ENCODE measurements at regions not wholly inside any gene's neighbourhood (a gene's known extent, or its start where the extent isn't known, plus 50 kb on each side); places are given as distances from the start of the nearest gene placed in this dataset.
"Not testable (repeated sequence)": the region's sequence is repeated elsewhere in the genome, so short reads cannot be mapped to it uniquely, and the experiment has no call there.

DNA sequence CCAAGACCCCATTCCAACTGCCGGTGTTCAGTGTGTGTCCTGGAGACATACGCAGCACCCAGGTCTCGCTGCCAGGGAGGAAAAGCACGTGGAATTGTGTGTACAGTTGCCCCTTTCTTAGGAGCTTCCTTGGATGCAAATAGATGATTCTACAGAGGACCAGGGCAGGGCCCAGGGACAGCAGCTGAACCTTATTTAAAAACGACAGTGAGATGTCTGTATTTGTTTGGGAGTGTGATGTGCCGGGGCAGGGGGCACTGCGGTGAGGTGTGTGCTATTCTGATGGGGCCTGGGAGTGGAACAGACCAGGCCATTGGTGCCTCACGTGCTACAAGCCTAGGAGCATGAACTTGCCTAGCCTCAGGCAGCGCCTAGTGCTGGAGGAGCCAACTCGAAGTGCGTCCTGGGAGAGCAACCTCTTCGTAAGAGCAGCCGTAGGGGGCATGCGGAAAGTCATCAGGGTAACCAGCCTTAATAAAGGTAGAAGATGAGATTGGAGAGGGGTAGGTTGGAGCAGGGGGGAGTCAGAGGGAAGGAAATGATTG, 98.3 kb upstream of the ESRRB start:
- no peak for TF ChIP-seq PAX5 (IDR thresholded peaks at IDR 0.05; ENCODE audit: insufficient read depth, low read length, severe bottlenecking)
- no peak for TF ChIP-seq TAF1 (IDR thresholded peaks at IDR 0.05; ENCODE audit: low read depth, low read length)
- no peak for TF ChIP-seq POLR2AphosphoS5 (IDR thresholded peaks at IDR 0.05; ENCODE audit: low read depth, low read length)
- TF ChIP-seq POLR2A (IDR thresholded peaks at IDR 0.05; ENCODE audit: low read depth, low read length): no peak
- no peak for TF ChIP-seq POU2F2 (IDR thresholded peaks at IDR 0.05; ENCODE audit: low read depth, low read length)
- TF ChIP-seq SPI1 (IDR thresholded peaks at IDR 0.05; ENCODE audit: low read depth, low read length): no peak
- DNase-seq (ENCODE audit: insufficient read length, low spot score): no peak
- no peak for FAIRE-seq

GRCh38 chr14:76280221-76280620, 95.7 kb upstream of the ESRRB start:
- FAIRE-seq: no peak
- no peak for DNase-seq (ENCODE audit: insufficient read length, low spot score)
- TF ChIP-seq SPI1 (IDR thresholded peaks at IDR 0.05; ENCODE audit: low read depth, low read length) (no peak), POLR2A (IDR thresholded peaks at IDR 0.05; ENCODE audit: low read depth, low read length) (no peak), PAX5 (IDR thresholded peaks at IDR 0.05; ENCODE audit: insufficient read depth, low read length, severe bottlenecking) (no peak), TAF1 (IDR thresholded peaks at IDR 0.05; ENCODE audit: low read depth, low read length) (no peak), POLR2AphosphoS5 (IDR thresholded peaks at IDR 0.05; ENCODE audit: low read depth, low read length) (no peak), POU2F2 (IDR thresholded peaks at IDR 0.05; ENCODE audit: low read depth, low read length) (no peak)

- TF ChIP-seq SPI1 (IDR thresholded peaks at IDR 0.05; ENCODE audit: low read depth, low read length) (no peak), PAX5 (IDR thresholded peaks at IDR 0.05; ENCODE audit: insufficient read depth, low read length, severe bottlenecking) (no peak), POLR2AphosphoS5 (IDR thresholded peaks at IDR 0.05; ENCODE audit: low read depth, low read length) (no peak), POLR2A (IDR thresholded peaks at IDR 0.05; ENCODE audit: low read depth, low read length) (no peak), POU2F2 (IDR thresholded peaks at IDR 0.05; ENCODE audit: low read depth, low read length) (no peak), TAF1 (IDR thresholded peaks at IDR 0.05; ENCODE audit: low read depth, low read length) (no peak)
- no peak for FAIRE-seq
- no peak for DNase-seq (ENCODE audit: insufficient read length, low spot score)
Observed at GRCh38 chr14:76282581-76282980, 93.4 kb upstream of the ESRRB start.

- TF ChIP-seq PAX5 (IDR thresholded peaks at IDR 0.05; ENCODE audit: insufficient read depth, low read length, severe bottlenecking) (no peak), POU2F2 (IDR thresholded peaks at IDR 0.05; ENCODE audit: low read depth, low read length) (no peak), POLR2AphosphoS5 (IDR thresholded peaks at IDR 0.05; ENCODE audit: low read depth, low read length) (no peak)
- FAIRE-seq: no peak
Observed at GRCh38 chr14:76287063-76287462, 88.9 kb upstream of the ESRRB start.

DNA sequence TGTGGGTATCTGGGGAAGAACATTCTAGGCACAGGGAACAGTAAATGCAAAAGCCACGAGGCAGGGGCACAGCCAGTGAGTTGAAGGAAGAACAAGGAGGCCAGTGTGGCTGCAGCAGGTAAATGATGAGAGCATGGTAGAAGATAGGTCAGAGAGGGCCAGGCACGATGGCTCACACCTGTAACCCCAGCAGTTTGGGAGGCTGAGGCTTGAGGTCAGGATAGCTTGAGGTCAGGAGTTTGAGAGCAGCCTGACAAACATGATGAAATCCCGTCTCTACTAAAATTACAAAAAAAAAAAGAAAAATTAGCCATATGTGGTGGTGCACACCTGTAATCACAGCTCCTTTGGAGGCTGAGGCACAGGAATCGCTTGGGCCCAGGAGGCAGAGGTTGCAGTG, 86.7 kb upstream of the ESRRB start:
- FAIRE-seq (no peak), DNase-seq (ENCODE audit: insufficient read length, low spot score) (no peak)
- TF ChIP-seq POLR2AphosphoS5 (IDR thresholded peaks at IDR 0.05; ENCODE audit: low read depth, low read length) (no peak), POU2F2 (IDR thresholded peaks at IDR 0.05; ENCODE audit: low read depth, low read length) (no peak), PAX5 (IDR thresholded peaks at IDR 0.05; ENCODE audit: insufficient read depth, low read length, severe bottlenecking) (no peak), POLR2A (IDR thresholded peaks at IDR 0.05; ENCODE audit: low read depth, low read length) (no peak), TAF1 (IDR thresholded peaks at IDR 0.05; ENCODE audit: low read depth, low read length) (no peak), SPI1 (IDR thresholded peaks at IDR 0.05; ENCODE audit: low read depth, low read length) (no peak)

More at GRCh38 chr14:76287063-76287462, 88.9 kb upstream of the ESRRB start:
- DNase-seq (ENCODE audit: insufficient read length, low spot score): no peak

- TF ChIP-seq TAF1 (IDR thresholded peaks at IDR 0.05; ENCODE audit: low read depth, low read length) (no peak), SPI1 (IDR thresholded peaks at IDR 0.05; ENCODE audit: low read depth, low read length) (no peak), POLR2A (IDR thresholded peaks at IDR 0.05; ENCODE audit: low read depth, low read length) (no peak), POLR2AphosphoS5 (IDR thresholded peaks at IDR 0.05; ENCODE audit: low read depth, low read length) (no peak), POU2F2 (IDR thresholded peaks at IDR 0.05; ENCODE audit: low read depth, low read length) (no peak), PAX5 (IDR thresholded peaks at IDR 0.05; ENCODE audit: insufficient read depth, low read length, severe bottlenecking) (no peak)
- FAIRE-seq: no peak
- DNase-seq (ENCODE audit: insufficient read length, low spot score): no peak
Observed at GRCh38 chr14:76292561-76292960, 83.4 kb upstream of the ESRRB start.

GRCh38 chr14:76293221-76293620, 82.7 kb upstream of the ESRRB start:
- no peak for DNase-seq (ENCODE audit: insufficient read length, low spot score)
- no peak for TF ChIP-seq TAF1 (IDR thresholded peaks at IDR 0.05; ENCODE audit: low read depth, low read length)
- TF ChIP-seq POLR2A (IDR thresholded peaks at IDR 0.05; ENCODE audit: low read depth, low read length): no peak
- no peak for TF ChIP-seq POU2F2 (IDR thresholded peaks at IDR 0.05; ENCODE audit: low read depth, low read length)
- TF ChIP-seq SPI1 (IDR thresholded peaks at IDR 0.05; ENCODE audit: low read depth, low read length): no peak
- no peak for FAIRE-seq

DNA sequence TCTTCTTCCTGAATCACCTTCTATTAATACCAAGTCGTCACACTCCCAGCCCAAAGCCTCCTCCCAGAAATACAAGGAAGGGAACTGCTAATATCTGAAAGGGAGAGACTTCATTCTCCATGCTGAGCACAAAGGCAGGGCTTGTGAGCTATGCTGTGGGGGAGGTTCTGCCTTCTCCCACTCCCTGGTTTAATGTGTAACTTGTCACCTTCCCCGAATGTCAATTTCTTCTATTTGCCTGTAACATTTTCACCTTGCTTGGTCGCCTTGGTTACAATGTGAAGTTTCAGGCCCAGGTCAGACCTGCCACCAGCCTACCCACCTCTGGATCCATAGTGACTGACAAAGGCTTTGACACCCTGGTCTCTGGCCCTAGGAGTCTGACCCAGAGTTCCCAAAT, 82.0 kb upstream of the ESRRB start:
- DNase-seq (ENCODE audit: insufficient read length, low spot score): no peak
- FAIRE-seq: no peak
- TF ChIP-seq POU2F2 (IDR thresholded peaks at IDR 0.05; ENCODE audit: low read depth, low read length) (no peak), PAX5 (IDR thresholded peaks at IDR 0.05; ENCODE audit: insufficient read depth, low read length, severe bottlenecking) (no peak), POLR2AphosphoS5 (IDR thresholded peaks at IDR 0.05; ENCODE audit: low read depth, low read length) (no peak), TAF1 (IDR thresholded peaks at IDR 0.05; ENCODE audit: low read depth, low read length) (no peak), POLR2A (IDR thresholded peaks at IDR 0.05; ENCODE audit: low read depth, low read length) (no peak), SPI1 (IDR thresholded peaks at IDR 0.05; ENCODE audit: low read depth, low read length) (no peak)

DNA sequence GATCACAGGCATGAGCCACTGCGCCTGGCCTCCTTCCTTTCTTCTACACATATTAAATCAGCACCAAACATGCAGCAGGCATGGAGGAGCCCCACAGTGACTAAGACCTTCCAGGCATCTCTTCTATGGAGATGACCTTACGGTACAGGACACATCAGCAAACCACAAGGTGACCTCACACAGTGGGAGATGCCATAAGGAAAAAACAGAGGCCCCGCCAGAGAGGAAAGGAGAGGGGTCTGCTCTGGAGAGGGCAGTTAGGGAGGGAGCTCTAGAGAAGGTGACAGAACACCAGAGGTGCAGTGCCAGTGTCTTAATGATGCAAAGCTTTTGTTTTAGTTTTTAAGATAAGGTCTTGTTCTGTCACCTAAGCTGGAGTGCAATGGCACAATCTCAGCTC, 81.1 kb upstream of the ESRRB start:
- FAIRE-seq: no peak
- DNase-seq (ENCODE audit: insufficient read length, low spot score): no peak

DNA sequence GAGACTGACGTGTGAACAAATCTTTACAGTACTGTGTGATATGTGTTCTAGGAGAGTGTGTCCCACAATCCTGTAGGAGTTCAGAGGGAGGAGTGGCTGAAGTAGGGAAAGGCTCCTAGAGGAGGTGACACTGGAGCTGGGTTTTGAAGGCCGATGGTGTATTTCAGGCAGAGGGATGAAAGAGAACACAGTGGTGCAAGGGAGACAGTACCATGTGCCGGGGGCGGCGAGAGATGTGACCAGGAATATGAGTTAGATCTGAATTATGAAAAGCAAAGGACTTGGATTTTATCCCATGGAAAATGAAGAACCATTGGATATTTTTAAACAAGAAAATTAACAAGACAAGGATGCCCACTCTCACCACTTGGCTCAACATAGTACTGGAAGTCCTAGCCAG, 77.0 kb upstream of the ESRRB start:
- no peak for DNase-seq (ENCODE audit: insufficient read length, low spot score)
- TF ChIP-seq SPI1 (IDR thresholded peaks at IDR 0.05; ENCODE audit: low read depth, low read length) (no peak), PAX5 (IDR thresholded peaks at IDR 0.05; ENCODE audit: insufficient read depth, low read length, severe bottlenecking) (no peak), POU2F2 (IDR thresholded peaks at IDR 0.05; ENCODE audit: low read depth, low read length) (no peak), POLR2A (IDR thresholded peaks at IDR 0.05; ENCODE audit: low read depth, low read length) (no peak), TAF1 (IDR thresholded peaks at IDR 0.05; ENCODE audit: low read depth, low read length) (no peak), POLR2AphosphoS5 (IDR thresholded peaks at IDR 0.05; ENCODE audit: low read depth, low read length) (no peak)
- FAIRE-seq: no peak

More for the DNA sequence above, 81.1 kb upstream of the ESRRB start:
- TF ChIP-seq SPI1 (IDR thresholded peaks at IDR 0.05; ENCODE audit: low read depth, low read length) (no peak), PAX5 (IDR thresholded peaks at IDR 0.05; ENCODE audit: insufficient read depth, low read length, severe bottlenecking) (no peak), TAF1 (IDR thresholded peaks at IDR 0.05; ENCODE audit: low read depth, low read length) (no peak)

DNA sequence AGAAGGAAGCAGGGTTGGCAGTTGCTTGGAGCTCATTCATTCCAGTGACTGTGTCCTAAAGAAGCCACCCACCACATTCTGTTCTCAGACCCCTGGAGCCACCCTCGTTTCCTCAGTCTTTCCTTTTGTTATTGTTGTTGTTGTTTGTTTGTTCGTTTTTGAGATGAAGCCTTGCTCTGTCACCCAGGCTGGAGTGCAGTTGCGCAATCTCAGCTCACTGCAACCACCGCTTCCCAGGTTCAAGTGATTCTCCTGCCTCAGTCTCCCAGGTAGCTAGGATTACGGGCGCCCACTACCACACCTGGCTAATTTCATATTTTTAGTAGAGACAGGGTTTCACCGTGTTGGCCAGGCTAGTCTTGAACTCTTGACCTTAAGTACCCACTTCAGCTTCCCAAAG, 72.7 kb upstream of the ESRRB start:
- not testable (repeated sequence) for DNase-seq (ENCODE audit: insufficient read length, low spot score); FAIRE-seq
